ENCODE measurements at regions not wholly inside any gene's neighbourhood (a gene's known extent, or its start where the extent isn't known, plus 50 kb on each side); places are given as distances from the start of the nearest gene placed in this dataset.

DNA sequence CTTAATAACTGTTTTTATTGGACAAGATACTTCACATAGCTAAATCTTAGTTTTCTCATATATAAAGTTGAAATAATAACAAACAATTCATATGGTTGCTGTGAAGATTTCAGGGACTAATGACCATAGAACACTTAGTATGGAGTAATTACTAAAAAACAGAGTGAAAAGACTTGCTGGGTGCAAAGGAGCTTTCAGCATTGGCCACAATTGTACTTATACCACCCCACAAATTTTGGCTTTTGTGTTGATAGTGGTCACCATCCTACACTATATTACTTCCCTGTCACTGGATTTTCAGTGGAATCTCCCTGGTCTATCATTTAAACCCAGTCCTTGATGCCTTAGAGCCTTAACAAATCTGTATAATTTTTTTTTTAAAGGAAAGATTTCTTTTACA is 398.6 kb upstream of the EPHA7 start:
- H3K4me1 ChIP-seq (ENCODE audit: insufficient read depth, low read length) = no peaks in the 10 kb centered on the region
- CTCF ChIA-PET (ENCODE audit: low intra/inter-chr PET ratio, low total read pairs) = no interaction called here
- H4K20me1 ChIP-seq (ENCODE audit: insufficient read depth, low read length) = no peaks in the 10 kb centered on the region
- no peak overlapping the region for H3K4me2 ChIP-seq (ENCODE audit: low read depth, low read length)
- no peak for ATAC-seq
- FAIRE-seq = no peak
- in situ Hi-C loops (cut with HindIII; ENCODE audit: extremely low pct_ligation_motif_present, low pct_unique_long_range_greater_than_20kb) = no loop called here
- no peak overlapping the region for H2AFZ ChIP-seq (ENCODE audit: low read length)
- no peak overlapping the region for H3K9ac ChIP-seq (ENCODE audit: insufficient read depth, low read depth, low read length)
- POLR2A ChIA-PET = no interaction called here
- DNase-seq (ENCODE audit: low spot score) = no peak
- no TSS peak for BruUV-seq (replicated peaks)
- H3K27me3 ChIP-seq (ENCODE audit: control insufficient read depth in 1 of 2, insufficient read depth in 2 of 2, low read length in 2 of 2) = no peaks in the 10 kb centered on the region
- H3K4me3 ChIP-seq (replicated peaks in 1 of 3; ENCODE audit: insufficient read depth in 1 of 3, low read depth in 2 of 3, low read length in 3 of 3) = no peak overlapping the region
- intact Hi-C loops (cut with micrococcal nuclease; ENCODE audit: unreplicated experiment) = no loop called here
- TF ChIP-seq SIX1 (CRISPR knock-in tag; IDR thresholded peaks at IDR 0.05; ENCODE audit: borderline replicate concordance) (no peak), RORA (CRISPR knock-in tag; IDR thresholded peaks at IDR 0.05) (no peak), MTF1 (CRISPR knock-in tag; IDR thresholded peaks at IDR 0.05) (no peak), NFYC (CRISPR knock-in tag; IDR thresholded peaks at IDR 0.05) (no peak), ZNF367 (CRISPR knock-in tag; IDR thresholded peaks at IDR 0.05; ENCODE audit: borderline replicate concordance) (no peak), PHF5A (CRISPR knock-in tag; IDR thresholded peaks at IDR 0.05; ENCODE audit: low read depth, unreplicated experiment) (no peak), ZFP36L2 (CRISPR knock-in tag; IDR thresholded peaks at IDR 0.05) (no peak), RBFOX2 (IDR thresholded peaks at IDR 0.05; ENCODE audit: low read depth, low read length) (no peak), KDM5A (IDR thresholded peaks at IDR 0.05; ENCODE audit: borderline replicate concordance, low read length) (no peak), SCMH1 (CRISPR knock-in tag; IDR thresholded peaks at IDR 0.05; ENCODE audit: borderline replicate concordance) (no peak), KDM4B (CRISPR knock-in tag; IDR thresholded peaks at IDR 0.05) (no peak), ZBED4 (CRISPR knock-in tag; IDR thresholded peaks at IDR 0.05; ENCODE audit: borderline replicate concordance) (no peak), ZNF850 (CRISPR knock-in tag; conservative IDR thresholded peaks at IDR 0.05) (no peak), ZNF792 (CRISPR knock-in tag; IDR thresholded peaks at IDR 0.05) (no peak), ZNF484 (CRISPR knock-in tag; IDR thresholded peaks at IDR 0.05; ENCODE audit: borderline replicate concordance, low read depth) (no peak), ZNF317 (CRISPR knock-in tag; IDR thresholded peaks at IDR 0.05) (no peak), GMEB2 (CRISPR knock-in tag; IDR thresholded peaks at IDR 0.05; ENCODE audit: low read depth) (no peak)
- TF ChIP-seq, protein P1, sequence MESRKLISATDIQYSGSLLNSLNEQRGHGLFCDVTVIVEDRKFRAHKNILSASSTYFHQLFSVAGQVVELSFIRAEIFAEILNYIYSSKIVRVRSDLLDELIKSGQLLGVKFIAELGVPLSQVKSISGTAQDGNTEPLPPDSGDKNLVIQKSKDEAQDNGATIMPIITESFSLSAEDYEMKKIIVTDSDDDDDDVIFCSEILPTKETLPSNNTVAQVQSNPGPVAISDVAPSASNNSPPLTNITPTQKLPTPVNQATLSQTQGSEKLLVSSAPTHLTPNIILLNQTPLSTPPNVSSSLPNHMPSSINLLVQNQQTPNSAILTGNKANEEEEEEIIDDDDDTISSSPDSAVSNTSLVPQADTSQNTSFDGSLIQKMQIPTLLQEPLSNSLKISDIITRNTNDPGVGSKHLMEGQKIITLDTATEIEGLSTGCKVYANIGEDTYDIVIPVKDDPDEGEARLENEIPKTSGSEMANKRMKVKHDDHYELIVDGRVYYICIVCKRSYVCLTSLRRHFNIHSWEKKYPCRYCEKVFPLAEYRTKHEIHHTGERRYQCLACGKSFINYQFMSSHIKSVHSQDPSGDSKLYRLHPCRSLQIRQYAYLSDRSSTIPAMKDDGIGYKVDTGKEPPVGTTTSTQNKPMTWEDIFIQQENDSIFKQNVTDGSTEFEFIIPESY (CRISPR knock-in tag; IDR thresholded peaks at IDR 0.05) = no peak
- no peaks in the 10 kb centered on the region for H3K79me2 ChIP-seq (ENCODE audit: insufficient read depth, low read length)
- no peak overlapping the region for H3K27ac ChIP-seq (ENCODE audit: extremely low read length, insufficient read depth, low read length)
- H3K36me3 ChIP-seq (replicated peaks in 1 of 2; ENCODE audit: control insufficient read depth in 1 of 2, insufficient read depth in 2 of 2, low read length in 2 of 2) = no peaks in the 10 kb centered on the region
- H3K9me3 ChIP-seq (ENCODE audit: low read length) = no peaks in the 10 kb centered on the region

Data from HepG2 (cell line).